H1 (cell line): ENCODE measurements at regions not wholly inside any gene's neighbourhood (a gene's known extent, or its start where the extent isn't known, plus 50 kb on each side); places are given as distances from the start of the nearest gene placed in this dataset.

Experiments used
- CTCF ChIA-PET: fragments of 300-600 bp; sonication (Branson Sonifier 250); formaldehyde crosslinking; loops from one replicate; lab custom pipeline; 2021; ENCODE audit not compliant: partially characterized antibody; lab: Charles Lee
- POLR2A ChIA-PET: fragments of 300-600 bp; sonication (Branson Sonifier 250); formaldehyde crosslinking; loops from one replicate; lab custom pipeline; 2021; ENCODE audit warnings: inconsistent platforms; ENCODE audit not compliant: partially characterized antibody; lab: Charles Lee
- DNase-seq, 2 experiments: peaks; one replicate each; pipeline versions ENCODE4 v3.0.0 to v3.0.0-alpha.2; 2010 to 2022; ENCODE audit warnings: low spot score in 2 of 2, low read depth in 1 of 2, mixed read lengths in 1 of 2
- FAIRE-seq: peaks from 2 replicates; lab custom pipeline; 2011; peaks lifted over from hg19 to GRCh38; lab: Jason Lieb, UNC
- H2AFZ ChIP-seq: 2 replicates; pipeline ENCODE4 v1.8.1; 2012; ENCODE audit warnings: low read length, inconsistent platforms
- H2AK5ac ChIP-seq: 2 replicates; pipeline ENCODE4 v1.6.1; 2013; ENCODE audit warnings: low read depth, low read length
- H2BK120ac ChIP-seq: replicated peaks from 2 replicates; pipeline ENCODE3; 2013; ENCODE audit warnings: low read depth, low read length, inconsistent platforms
- H2BK12ac ChIP-seq: 2 replicates; pipeline ENCODE4 v1.6.1; 2013; ENCODE audit warnings: low read depth, low read length
- H2BK15ac ChIP-seq: 2 replicates; pipeline ENCODE4 v1.6.1; 2013; ENCODE audit warnings: low read length
- H2BK20ac ChIP-seq: 2 replicates; pipeline ENCODE4 v1.6.1; 2013; ENCODE audit warnings: low read length
- H2BK5ac ChIP-seq: 2 replicates; pipeline ENCODE4 v1.6.1; 2013; ENCODE audit warnings: low read depth, low read length
- H3K14ac ChIP-seq: 2 replicates; pipeline ENCODE4 v1.6.1; 2013; ENCODE audit warnings: inconsistent platforms; ENCODE audit not compliant: insufficient read length
- H3K18ac ChIP-seq: 2 replicates; pipeline ENCODE4 v1.6.1; 2013; ENCODE audit warnings: low read length; ENCODE audit errors: extremely low read depth
- H3K23ac ChIP-seq: 2 replicates; pipeline ENCODE4 v1.6.1; 2013; ENCODE audit warnings: inconsistent platforms; ENCODE audit not compliant: insufficient read length
- H3K23me2 ChIP-seq: 2 replicates; pipeline ENCODE4 v1.6.1; 2013; ENCODE audit warnings: low read depth, low read length
- H3K27ac ChIP-seq: 2 replicates; pipeline ENCODE4 v1.6.1; 2011; ENCODE audit warnings: low read depth, low read length, inconsistent platforms
- H3K27me3 ChIP-seq, 4 experiments: replicated peaks in 1 of 4; 1 replicate in 1 of 4; 2 replicates in 3 of 4; pipeline versions ENCODE4 v1.6.1 to v1.8.1; 2011 to 2013; ENCODE audit warnings: low read length in 3 of 4, mild to moderate bottlenecking in 3 of 4, inconsistent platforms in 2 of 4, mixed read lengths in 2 of 4, moderate library complexity in 1 of 4; ENCODE audit not compliant: control insufficient read depth in 3 of 4, insufficient read depth in 3 of 4; ENCODE audit errors: extremely low read depth in 1 of 4
- H3K36me3 ChIP-seq, 4 experiments: 2 replicates each; pipeline versions ENCODE4 v1.6.1 to v1.8.1; 2011 to 2013; ENCODE audit warnings: mild to moderate bottlenecking in 4 of 4, low read length in 3 of 4, moderate library complexity in 2 of 4, control low read depth in 1 of 4, inconsistent platforms in 1 of 4; ENCODE audit not compliant: insufficient read depth in 4 of 4, control insufficient read depth in 2 of 4
- H3K4ac ChIP-seq: replicated peaks from 2 replicates; pipeline ENCODE3; 2013; ENCODE audit warnings: low read length, low read depth, mixed read lengths, inconsistent platforms; ENCODE audit not compliant: insufficient read length
- H3K4me1 ChIP-seq, 4 experiments: replicated peaks in 1 of 4; 1 replicate in 1 of 4; 2 replicates in 3 of 4; pipeline versions ENCODE4 v1.6.1 to v1.8.1; 2011 to 2013; ENCODE audit warnings: low read length in 3 of 4, inconsistent platforms in 2 of 4, mixed read lengths in 1 of 4; ENCODE audit not compliant: insufficient read depth in 4 of 4, control insufficient read depth in 3 of 4
- H3K4me2 ChIP-seq, 2 experiments: 2 replicates each; pipeline versions ENCODE4 v1.6.1 to v1.8.1; 2011 to 2013; ENCODE audit warnings: low read depth in 2 of 2, low read length in 2 of 2, control low read depth in 1 of 2, inconsistent platforms in 1 of 2, mild to moderate bottlenecking in 1 of 2; ENCODE audit not compliant: insufficient read depth in 1 of 2
- H3K4me3 ChIP-seq, 4 experiments: fragments of 200-600, 300-600 bp in 1 of 4; sonication (generic), shearing (Covaris generic), sonication (Bioruptor Twin) in 1 of 4; 2 replicates each; pipeline versions ENCODE4 v1.5.1 to v1.8.1; 2011 to 2016; ENCODE audit warnings: low read length in 4 of 4, low read depth in 3 of 4, control low read depth in 2 of 4, inconsistent platforms in 2 of 4, mild to moderate bottlenecking in 2 of 4, mixed read lengths in 1 of 4, moderate library complexity in 1 of 4; ENCODE audit not compliant: insufficient read depth in 2 of 4; ENCODE audit errors: extremely low read depth in 1 of 4
- H3K56ac ChIP-seq: replicated peaks from 2 replicates; pipeline ENCODE3; 2013; ENCODE audit warnings: low read depth, mild to moderate bottlenecking, mixed read lengths, low read length, inconsistent platforms; ENCODE audit not compliant: insufficient read length
- H3K79me1 ChIP-seq: 2 replicates; pipeline ENCODE4 v1.6.1; 2013; ENCODE audit warnings: low read depth, low read length, control low read depth
- H3K79me2 ChIP-seq, 2 experiments: 2 replicates each; pipeline versions ENCODE4 v1.6.1 to v1.8.1; 2012 to 2013; ENCODE audit warnings: low read length in 2 of 2, mild to moderate bottlenecking in 2 of 2, inconsistent platforms in 1 of 2; ENCODE audit not compliant: insufficient read depth in 2 of 2, control insufficient read depth in 1 of 2
- H3K9ac ChIP-seq, 4 experiments: replicated peaks in 1 of 4; 1 replicate in 1 of 4; 2 replicates in 3 of 4; pipeline versions ENCODE4 v1.6.1 to v1.8.1; 2011 to 2013; ENCODE audit warnings: low read depth in 3 of 4, low read length in 3 of 4, control low read depth in 2 of 4, mild to moderate bottlenecking in 2 of 4, moderate library complexity in 2 of 4, inconsistent platforms in 1 of 4; ENCODE audit errors: extremely low read depth in 1 of 4
- H3K9me3 ChIP-seq, 2 experiments: 2 replicates each; pipeline versions ENCODE4 v1.6.1 to v1.8.1; 2012 to 2013; ENCODE audit warnings: mild to moderate bottlenecking in 2 of 2, moderate library complexity in 2 of 2, control low read depth in 1 of 2, inconsistent platforms in 1 of 2, low read depth in 1 of 2, low read length in 1 of 2, mixed read lengths in 1 of 2; ENCODE audit not compliant: insufficient read depth in 2 of 2
- H4K20me1 ChIP-seq, 2 experiments: replicated peaks in 1 of 2; 2 replicates each; pipeline versions ENCODE3 to v1.8.1; 2011 to 2013; ENCODE audit warnings: inconsistent platforms in 2 of 2, low read length in 2 of 2, mild to moderate bottlenecking in 1 of 2; ENCODE audit not compliant: insufficient read depth in 2 of 2, control insufficient read depth in 1 of 2
- H4K5ac ChIP-seq: 2 replicates; pipeline ENCODE4 v1.6.1; 2013; ENCODE audit warnings: low read length, low read depth, mixed read lengths, inconsistent platforms; ENCODE audit not compliant: insufficient read length
- H4K8ac ChIP-seq: 2 replicates; pipeline ENCODE4 v1.8.0; 2013; ENCODE audit warnings: mild to moderate bottlenecking, moderate library complexity, low read length, inconsistent platforms; ENCODE audit not compliant: insufficient read depth; ENCODE audit errors: extremely low read depth
- H4K91ac ChIP-seq: replicated peaks from 2 replicates; pipeline ENCODE3; 2013; ENCODE audit warnings: low read length, mixed read lengths, inconsistent platforms; ENCODE audit not compliant: insufficient read length
- BACH1 ChIP-seq: IDR thresholded peaks from 2 replicates; pipeline ENCODE4 v1.6.1; 2012; ENCODE audit warnings: low read length, improper control_type of control experiment
- CREB1 ChIP-seq: IDR thresholded peaks from 2 replicates; pipeline ENCODE4 v1.6.1; 2012; ENCODE audit warnings: inconsistent platforms
- EZH2 ChIP-seq: fragments of 200-600 bp; sonication (generic); IDR thresholded peaks from 2 replicates; pipeline ENCODE4 v1.7.1; 2012; ENCODE audit warnings: low read depth, mild to moderate bottlenecking, moderate library complexity, low read length, inconsistent platforms; ENCODE audit not compliant: severe bottlenecking
- FOSL1 ChIP-seq: IDR thresholded peaks from 2 replicates; pipeline ENCODE4 v1.6.1; 2011; ENCODE audit warnings: mild to moderate bottlenecking, low read depth, low read length, moderate library complexity; ENCODE audit not compliant: insufficient read depth
- PHF8 ChIP-seq: fragments of 200-600 bp; sonication (generic); conservative IDR thresholded peaks from 2 replicates; pipeline ENCODE4 v1.7.1; 2012; ENCODE audit warnings: low read depth, mild to moderate bottlenecking, inconsistent platforms, low read length, moderate library complexity
- RAD21 ChIP-seq, 2 experiments: IDR thresholded peaks in 1 of 2; conservative IDR thresholded peaks in 1 of 2; 2 replicates each; pipeline ENCODE4 v1.6.1; 2011; ENCODE audit warnings: low read depth in 2 of 2, low read length in 2 of 2, improper control_type of control experiment in 1 of 2, inconsistent platforms in 1 of 2, mild to moderate bottlenecking in 1 of 2, moderate library complexity in 1 of 2
- SIN3A ChIP-seq, 2 experiments: IDR thresholded peaks in 1 of 2; conservative IDR thresholded peaks in 1 of 2; 2 replicates each; pipeline ENCODE4 v1.6.1; 2011 to 2012; ENCODE audit warnings: low read length in 2 of 2, improper control_type of control experiment in 1 of 2, low read depth in 1 of 2, mild to moderate bottlenecking in 1 of 2
- TAF1 ChIP-seq: IDR thresholded peaks from 2 replicates; pipeline ENCODE4 v1.6.1; 2011; ENCODE audit warnings: mild to moderate bottlenecking, low read depth, low read length
- WGBS, 2 experiments: shearing (Covaris generic) in 1 of 2; methylation state at CpG; one replicate each; pipeline versions ENCODE4 v1.1.6 to v1.1.7; 2013 to 2015; ENCODE audit warnings: low lambda C conversion rate in 2 of 2, mixed read lengths in 2 of 2, inconsistent platforms in 1 of 2, low coverage in 1 of 2, missing lambda C conversion rate in 1 of 2; ENCODE audit not compliant: insufficient replicate concordance in 2 of 2, insufficient coverage in 1 of 2, insufficient read length in 1 of 2; ENCODE audit errors: extremely low coverage in 1 of 2, missing lambda C conversion rate in 1 of 2; 5-methylcytosine and 5-hydroxymethylcytosine counted together
- TF ChIP-seq, protein P1 (sequence below), 3 experiments: IDR thresholded peaks; 1 replicate in 2 of 3; 2 replicates in 1 of 3; pipeline versions ENCODE4 v1.5.1 to v1.6.1; 2011; ENCODE audit warnings: low read length in 3 of 3, mild to moderate bottlenecking in 3 of 3, inconsistent platforms in 2 of 3, low read depth in 1 of 3, moderate library complexity in 1 of 3; ENCODE audit not compliant: insufficient read depth in 1 of 3; ENCODE audit errors: control extremely low read depth in 1 of 3

DNA sequence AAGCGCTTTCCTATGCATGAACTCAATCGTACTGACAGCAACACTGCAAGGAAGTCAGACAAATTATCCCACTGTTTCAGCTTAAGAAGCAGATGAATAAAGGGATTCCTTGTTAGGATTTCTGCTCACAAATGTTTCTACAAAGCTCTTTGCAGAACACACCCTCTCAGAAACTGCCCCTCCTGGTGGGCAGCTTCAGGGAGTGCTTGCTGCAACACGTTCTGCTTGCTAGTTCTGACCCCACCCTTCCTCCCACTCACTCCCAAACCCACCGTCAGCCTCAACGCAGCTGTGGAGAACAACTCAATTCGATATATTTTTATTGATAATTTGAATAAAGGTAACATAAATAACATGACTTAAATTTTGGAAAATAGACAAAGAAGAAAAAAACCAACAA lies 250.8 kb upstream of the PRDM1 start:
- no peak overlapping the region for H2BK15ac ChIP-seq
- no peak overlapping the region for H3K4ac ChIP-seq
- H3K4me1 ChIP-seq = no peaks in the 10 kb centered on the region
- H2BK20ac ChIP-seq = no peak overlapping the region
- H3K27ac ChIP-seq = no peak overlapping the region
- no peak overlapping the region for H3K56ac ChIP-seq
- H3K79me2 ChIP-seq = no peaks in the 10 kb centered on the region
- H3K23ac ChIP-seq = no peak overlapping the region
- no peak overlapping the region for H2BK120ac ChIP-seq
- no peaks in the 10 kb centered on the region for H4K20me1 ChIP-seq
- ChIA-PET POLR2A (interaction anchor here (0.6 kb wide), 1 partner anchor 73 kb away, joined by 3 read pairs; no protein-coding TSS in a partner anchor), CTCF (interaction anchor here (0.6 to 4.5 kb wide), 53 partner anchors 8 to 459 kb away, joined by 3 to 18 read pairs (median 4); no protein-coding TSS in a partner anchor)
- FAIRE-seq (peak; percentile 90), DNase-seq (peak; percentile 56)
- WGBS, 2 experiments = 55% methylated on average over 6 of the region's 6 CpGs; no CpG with 5 or more reads in 1 of the 2 experiments
- H2AFZ ChIP-seq = no peak overlapping the region
- no peak overlapping the region for H4K5ac ChIP-seq
- H3K36me3 ChIP-seq = no peaks in the 10 kb centered on the region
- H3K23me2 ChIP-seq = no peaks in the 10 kb centered on the region
- H3K18ac ChIP-seq = no peak overlapping the region
- H3K4me2 ChIP-seq = no peak overlapping the region
- no peak overlapping the region for H4K91ac ChIP-seq
- H3K27me3 ChIP-seq = no peaks in the 10 kb centered on the region
- no peaks in the 10 kb centered on the region for H3K9me3 ChIP-seq
- H2BK12ac ChIP-seq = no peak overlapping the region
- H4K8ac ChIP-seq = no peak overlapping the region
- H3K9ac ChIP-seq = no peak overlapping the region
- H3K14ac ChIP-seq = no peak overlapping the region
- TF ChIP-seq FOSL1 = no peak
- peak; percentile 69 to 77 for TF ChIP-seq RAD21 (IDR thresholded peaks at IDR 0.05 in 1 of 2, conservative IDR thresholded peaks at IDR 0.05 in 1 of 2; ENCODE audit: low read depth in 2 of 2, low read length in 2 of 2)
- no peak for TF ChIP-seq BACH1
- no peak for TF ChIP-seq EZH2
- no peak for TF ChIP-seq PHF8
- TF ChIP-seq CREB1 = no peak
- TF ChIP-seq SIN3A (conservative IDR thresholded peaks at IDR 0.05 in 1 of 2, IDR thresholded peaks at IDR 0.05 in 1 of 2; ENCODE audit: low read depth in 1 of 2, low read length in 2 of 2) = no peak
- TF ChIP-seq, protein P1, sequence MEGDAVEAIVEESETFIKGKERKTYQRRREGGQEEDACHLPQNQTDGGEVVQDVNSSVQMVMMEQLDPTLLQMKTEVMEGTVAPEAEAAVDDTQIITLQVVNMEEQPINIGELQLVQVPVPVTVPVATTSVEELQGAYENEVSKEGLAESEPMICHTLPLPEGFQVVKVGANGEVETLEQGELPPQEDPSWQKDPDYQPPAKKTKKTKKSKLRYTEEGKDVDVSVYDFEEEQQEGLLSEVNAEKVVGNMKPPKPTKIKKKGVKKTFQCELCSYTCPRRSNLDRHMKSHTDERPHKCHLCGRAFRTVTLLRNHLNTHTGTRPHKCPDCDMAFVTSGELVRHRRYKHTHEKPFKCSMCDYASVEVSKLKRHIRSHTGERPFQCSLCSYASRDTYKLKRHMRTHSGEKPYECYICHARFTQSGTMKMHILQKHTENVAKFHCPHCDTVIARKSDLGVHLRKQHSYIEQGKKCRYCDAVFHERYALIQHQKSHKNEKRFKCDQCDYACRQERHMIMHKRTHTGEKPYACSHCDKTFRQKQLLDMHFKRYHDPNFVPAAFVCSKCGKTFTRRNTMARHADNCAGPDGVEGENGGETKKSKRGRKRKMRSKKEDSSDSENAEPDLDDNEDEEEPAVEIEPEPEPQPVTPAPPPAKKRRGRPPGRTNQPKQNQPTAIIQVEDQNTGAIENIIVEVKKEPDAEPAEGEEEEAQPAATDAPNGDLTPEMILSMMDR (IDR thresholded peaks at IDR 0.05; ENCODE audit: control extremely low read depth in 1 of 3, insufficient read depth in 1 of 3, low read depth in 1 of 3, low read length in 3 of 3) = peak; percentile 66 to 83 (median 76)
- no peak for TF ChIP-seq TAF1
- H3K79me1 ChIP-seq = no peaks in the 10 kb centered on the region
- no peak overlapping the region for H2BK5ac ChIP-seq
- no peak overlapping the region for H3K4me3 ChIP-seq
- H2AK5ac ChIP-seq = no peak overlapping the region
